Endodermal cell (in vitro differentiated cells): ENCODE measurements at regions not wholly inside any gene's neighbourhood (a gene's known extent, or its start where the extent isn't known, plus 50 kb on each side); places are given as distances from the start of the nearest gene placed in this dataset.

Experiments
- DNase-seq: peaks from one replicate; pipeline ENCODE4 v3.0.0-alpha.2; 2017
- H3K27ac ChIP-seq: 2 replicates; pipeline ENCODE4 v1.5.1; 2013; ENCODE audit warnings: mild to moderate bottlenecking, low read depth, low read length, moderate library complexity
- H3K27me3 ChIP-seq: 2 replicates; pipeline ENCODE4 v1.6.1; 2013; ENCODE audit warnings: mild to moderate bottlenecking, low read length, moderate library complexity; ENCODE audit not compliant: insufficient read depth, control insufficient read depth, poor library complexity, severe bottlenecking
- H3K36me3 ChIP-seq: 2 replicates; pipeline ENCODE4 v1.7.0; 2013; ENCODE audit warnings: mild to moderate bottlenecking, low read length, moderate library complexity; ENCODE audit not compliant: control insufficient read depth, insufficient read depth
- H3K4me1 ChIP-seq: one replicate; pipeline ENCODE4 v1.7.0; 2013; ENCODE audit warnings: low read length; ENCODE audit not compliant: control insufficient read depth, insufficient read depth
- H3K4me3 ChIP-seq: 2 replicates; pipeline ENCODE4 v1.5.1; 2013; ENCODE audit warnings: mild to moderate bottlenecking, low read length, moderate library complexity
- H3K9ac ChIP-seq: 2 replicates; pipeline ENCODE4 v1.6.1; 2013; ENCODE audit warnings: mild to moderate bottlenecking, low read length, moderate library complexity; ENCODE audit not compliant: poor library complexity, severe bottlenecking; ENCODE audit errors: extremely low read depth
- H3K9me3 ChIP-seq: 2 replicates; pipeline ENCODE4 v1.6.1; 2013; ENCODE audit warnings: mild to moderate bottlenecking, low read length, moderate library complexity; ENCODE audit not compliant: control insufficient read depth
- H3K27ac Mint-ChIP-seq: 2 replicates; pipeline ENCODE4 v1.8.0; 2020; ENCODE audit warnings: mixed read lengths
- H3K27me3 Mint-ChIP-seq: 2 replicates; pipeline ENCODE4 v1.8.0; 2021; ENCODE audit warnings: mild to moderate bottlenecking, mixed read lengths; ENCODE audit not compliant: insufficient read depth
- H3K36me3 Mint-ChIP-seq: 2 replicates; pipeline ENCODE4 v1.8.0; 2020; ENCODE audit warnings: low read depth, mixed read lengths
- H3K4me1 Mint-ChIP-seq: 2 replicates; pipeline ENCODE4 v1.8.0; 2020; ENCODE audit warnings: mixed read lengths
- H3K4me3 Mint-ChIP-seq: 2 replicates; pipeline ENCODE4 v1.8.0; 2020; ENCODE audit warnings: mild to moderate bottlenecking, moderate library complexity, mixed read lengths
- H3K9me3 Mint-ChIP-seq: 2 replicates; pipeline ENCODE4 v1.8.0; 2020; ENCODE audit warnings: mild to moderate bottlenecking, mixed read lengths
- CTCF ChIP-seq: fragments of 200-600 bp; sonication (generic); conservative IDR thresholded peaks from 2 replicates; pipeline ENCODE4 v1.5.0; 2021; ENCODE audit warnings: antibody characterized with exemption, mild to moderate bottlenecking
- WGBS, 2 experiments: methylation state at CpG; one replicate each; pipeline versions ENCODE4 v1.1.5 to v1.1.7; 2013; ENCODE audit warnings: missing lambda C conversion rate in 2 of 2, mixed read lengths in 1 of 2; ENCODE audit not compliant: insufficient coverage in 1 of 2, insufficient read length in 1 of 2; 5-methylcytosine and 5-hydroxymethylcytosine counted together

DNA sequence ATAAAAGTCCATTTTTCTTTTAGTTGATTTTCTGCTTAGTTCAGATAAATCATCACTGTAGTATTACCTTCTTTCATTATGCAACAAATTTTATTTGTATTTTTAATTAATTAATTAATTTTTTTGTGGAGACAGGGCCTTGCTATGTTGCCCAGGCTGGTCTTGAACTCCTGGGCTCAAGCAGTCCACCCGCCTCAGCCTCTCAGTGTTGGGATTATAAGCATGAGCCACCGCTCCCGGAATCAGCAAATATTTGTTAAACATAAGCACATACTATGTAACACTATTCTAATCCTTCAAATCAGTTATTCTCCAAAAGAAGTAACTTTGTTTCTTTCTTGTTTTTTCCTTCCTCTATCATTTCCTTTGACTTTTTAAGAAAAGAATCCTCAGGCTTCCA is 584.8 kb upstream of the ANKRD30A start:
- Histone ChIP-seq H3K4me1 (no peaks in the 10 kb centered on the region), H3K9ac (no peak overlapping the region), H3K9me3 (no peaks in the 10 kb centered on the region), H3K27me3 (no peaks in the 10 kb centered on the region), H3K36me3 (no peaks in the 10 kb centered on the region), H3K27ac (no peak overlapping the region), H3K4me3 (no peak overlapping the region)
- no peak for DNase-seq
- no peaks in the 10 kb centered on the region for H3K36me3 Mint-ChIP-seq
- H3K9me3 Mint-ChIP-seq = no peaks in the 10 kb centered on the region
- no peak for TF ChIP-seq CTCF
- no peak overlapping the region for H3K27ac Mint-ChIP-seq
- WGBS, 2 experiments = 95 to 100% methylated on average over 1 to 3 of the region's 3 CpGs
- H3K4me1 Mint-ChIP-seq = no peaks in the 10 kb centered on the region
- no peak overlapping the region for H3K4me3 Mint-ChIP-seq
- H3K27me3 Mint-ChIP-seq = no peaks in the 10 kb centered on the region

GRCh38 chr10:36538953-36539586 is 586.3 kb upstream of the ANKRD30A start:
- TF ChIP-seq CTCF = no peak
- Mint-ChIP-seq H3K9me3 (no peaks in the 10 kb centered on the region), H3K4me1 (no peaks in the 10 kb centered on the region), H3K36me3 (no peaks in the 10 kb centered on the region), H3K27me3 (no peaks in the 10 kb centered on the region), H3K4me3 (no peak overlapping the region), H3K27ac (no peak overlapping the region)
- Histone ChIP-seq H3K4me3 (no peak overlapping the region), H3K36me3 (no peaks in the 10 kb centered on the region), H3K27me3 (no peaks in the 10 kb centered on the region), H3K9me3 (no peaks in the 10 kb centered on the region), H3K4me1 (no peaks in the 10 kb centered on the region), H3K9ac (no peak overlapping the region), H3K27ac (no peak overlapping the region)
- DNase-seq = no peak
- 89 to 93% methylated on average over 3 of the region's 3 CpGs for WGBS, 2 experiments

- Mint-ChIP-seq H3K27ac (no peak overlapping the region), H3K27me3 (no peaks in the 10 kb centered on the region), H3K9me3 (peaks cover 7% of the 10 kb centered on the region), H3K4me3 (no peak overlapping the region), H3K4me1 (no peaks in the 10 kb centered on the region), H3K36me3 (no peaks in the 10 kb centered on the region)
- Histone ChIP-seq H3K27me3 (no peaks in the 10 kb centered on the region), H3K27ac (no peak overlapping the region), H3K4me3 (no peak overlapping the region), H3K9ac (no peak overlapping the region), H3K9me3 (peaks cover 8% of the 10 kb centered on the region), H3K36me3 (no peaks in the 10 kb centered on the region), H3K4me1 (no peaks in the 10 kb centered on the region)
- no peak for TF ChIP-seq CTCF
- no peak for DNase-seq
- 84 to 90% methylated on average over 3 to 5 of the region's 5 CpGs for WGBS, 2 experiments
Measured at GRCh38 chr10:36534471-36535002, 590.9 kb upstream of the ANKRD30A start.
